Neural cell (in vitro differentiated cells): ENCODE measurements at regions not wholly inside any gene's neighbourhood (a gene's known extent, or its start where the extent isn't known, plus 50 kb on each side); places are given as distances from the start of the nearest gene placed in this dataset.

Source experiments
- H2AFZ ChIP-seq: fragments of 200-600, 300-800 bp; sonication (generic), shearing (Covaris generic); 2 replicates; pipeline ENCODE4 v1.6.0; 2014; ENCODE audit warnings: low read depth, mild to moderate bottlenecking, antibody characterized with exemption, low read length, moderate library complexity
- H3F3A ChIP-seq: fragments of 200-600 bp; shearing (Covaris generic); 2 replicates; pipeline ENCODE4 v1.6.1; 2016; ENCODE audit warnings: mild to moderate bottlenecking, moderate library complexity, mixed read lengths, antibody characterized with exemption, low read length; ENCODE audit not compliant: insufficient read depth, poor library complexity, severe bottlenecking
- H3K27ac ChIP-seq: fragments of 200-600, 300-800 bp; sonication (generic), shearing (Covaris generic); 2 replicates; pipeline ENCODE4 v1.5.1; 2014; ENCODE audit warnings: mild to moderate bottlenecking, low read length, moderate library complexity
- H3K27me3 ChIP-seq: fragments of 300-800, 200-600 bp; sonication (generic), shearing (Covaris generic); 2 replicates; pipeline ENCODE4 v1.6.0; 2014; ENCODE audit warnings: mild to moderate bottlenecking, low read depth, low read length, moderate library complexity; ENCODE audit not compliant: insufficient read depth
- H3K36me3 ChIP-seq: fragments of 300-800, 200-600 bp; sonication (generic), shearing (Covaris generic); 2 replicates; pipeline ENCODE4 v1.5.1; 2014; ENCODE audit warnings: mild to moderate bottlenecking, antibody characterized with exemption, low read length, moderate library complexity; ENCODE audit not compliant: insufficient read depth
- H3K4me2 ChIP-seq: fragments of 300-800, 200-600 bp; sonication (generic), shearing (Covaris generic); 2 replicates; pipeline ENCODE4 v1.6.0; 2014; ENCODE audit warnings: mild to moderate bottlenecking, low read length
- H3K4me3 ChIP-seq: fragments of 300-800, 200-600 bp; sonication (generic), shearing (Covaris generic); 2 replicates; pipeline ENCODE4 v1.5.1; 2014; ENCODE audit warnings: mild to moderate bottlenecking, low read length, moderate library complexity
- H3K79me2 ChIP-seq: fragments of 200-600 bp; shearing (Covaris generic); replicated peaks from 2 replicates; pipeline ENCODE4 v1.6.0; 2014; ENCODE audit warnings: mild to moderate bottlenecking, low read length, moderate library complexity; ENCODE audit not compliant: insufficient read depth
- H3K9ac ChIP-seq: fragments of 300-800, 200-600 bp; sonication (generic), shearing (Covaris generic); 2 replicates; pipeline ENCODE4 v1.6.1; 2016; ENCODE audit warnings: mild to moderate bottlenecking, low read length, mixed read lengths
- H3K9me2 ChIP-seq: fragments of 200-600 bp; shearing (Covaris generic); 2 replicates; pipeline ENCODE4 v1.6.1; 2016; ENCODE audit warnings: mild to moderate bottlenecking, low read length, mixed read lengths; ENCODE audit not compliant: insufficient read depth
- H3K9me3 ChIP-seq: fragments of 200-600, 300-800 bp; sonication (generic), shearing (Covaris generic); 2 replicates; pipeline ENCODE4 v1.6.1; 2016; ENCODE audit warnings: mild to moderate bottlenecking, mixed run types, low read length, moderate library complexity, mixed read lengths
- H4K20me1 ChIP-seq: fragments of 200-600 bp; shearing (Covaris generic); 2 replicates; pipeline ENCODE4 v1.6.1; 2016; ENCODE audit warnings: mild to moderate bottlenecking, mixed run types; ENCODE audit not compliant: insufficient read depth
- EP300 ChIP-seq: fragments of 450-650 bp; conservative IDR thresholded peaks from 2 replicates; pipeline ENCODE4 v1.6.1; 2014; ENCODE audit warnings: antibody characterized with exemption, mild to moderate bottlenecking, moderate library complexity; ENCODE audit not compliant: poor library complexity, severe bottlenecking
- EZH2 ChIP-seq: fragments of 200-600, 300-800 bp; shearing (Covaris generic), sonication (generic); IDR thresholded peaks from 2 replicates; pipeline ENCODE4 v1.6.1; 2014; ENCODE audit warnings: antibody characterized with exemption, low read length, borderline replicate concordance, mild to moderate bottlenecking; ENCODE audit not compliant: insufficient read depth, poor library complexity, severe bottlenecking
- MXI1 ChIP-seq: fragments of 450-650 bp; conservative IDR thresholded peaks from 2 replicates; pipeline ENCODE4 v1.6.1; 2014; ENCODE audit warnings: antibody characterized with exemption, mild to moderate bottlenecking; ENCODE audit not compliant: poor library complexity, severe bottlenecking
- POLR2AphosphoS5 ChIP-seq: IDR thresholded peaks from 2 replicates; pipeline ENCODE4 v1.6.1; 2012
- RAD21 ChIP-seq: fragments of 450-650 bp; conservative IDR thresholded peaks from 2 replicates; pipeline ENCODE4 v1.6.1; 2014; ENCODE audit warnings: antibody characterized with exemption, mild to moderate bottlenecking, moderate library complexity
- SMC3 ChIP-seq: fragments of 450-650 bp; conservative IDR thresholded peaks from 2 replicates; pipeline ENCODE4 v1.6.1; 2014; ENCODE audit warnings: antibody characterized with exemption, mild to moderate bottlenecking, moderate library complexity; ENCODE audit not compliant: poor library complexity
- TAF1 ChIP-seq: IDR thresholded peaks from 2 replicates; pipeline ENCODE4 v1.6.1; 2012; ENCODE audit warnings: low read depth
- TF ChIP-seq, protein P1 (sequence below): fragments of 450-650 bp; IDR thresholded peaks from 2 replicates; pipeline ENCODE4 v1.5.1; 2014; ENCODE audit warnings: antibody characterized with exemption, mild to moderate bottlenecking, moderate library complexity; ENCODE audit not compliant: poor library complexity, severe bottlenecking
- TF ChIP-seq, protein P2 (sequence below): IDR thresholded peaks from 2 replicates; pipeline ENCODE4 v1.6.1; 2012; ENCODE audit warnings: borderline replicate concordance

GRCh38 chr5:3794611-3795010 lies 199.0 kb downstream of the IRX1 start:
- H2AFZ ChIP-seq: no peak overlapping the region
- TF ChIP-seq, protein P1, sequence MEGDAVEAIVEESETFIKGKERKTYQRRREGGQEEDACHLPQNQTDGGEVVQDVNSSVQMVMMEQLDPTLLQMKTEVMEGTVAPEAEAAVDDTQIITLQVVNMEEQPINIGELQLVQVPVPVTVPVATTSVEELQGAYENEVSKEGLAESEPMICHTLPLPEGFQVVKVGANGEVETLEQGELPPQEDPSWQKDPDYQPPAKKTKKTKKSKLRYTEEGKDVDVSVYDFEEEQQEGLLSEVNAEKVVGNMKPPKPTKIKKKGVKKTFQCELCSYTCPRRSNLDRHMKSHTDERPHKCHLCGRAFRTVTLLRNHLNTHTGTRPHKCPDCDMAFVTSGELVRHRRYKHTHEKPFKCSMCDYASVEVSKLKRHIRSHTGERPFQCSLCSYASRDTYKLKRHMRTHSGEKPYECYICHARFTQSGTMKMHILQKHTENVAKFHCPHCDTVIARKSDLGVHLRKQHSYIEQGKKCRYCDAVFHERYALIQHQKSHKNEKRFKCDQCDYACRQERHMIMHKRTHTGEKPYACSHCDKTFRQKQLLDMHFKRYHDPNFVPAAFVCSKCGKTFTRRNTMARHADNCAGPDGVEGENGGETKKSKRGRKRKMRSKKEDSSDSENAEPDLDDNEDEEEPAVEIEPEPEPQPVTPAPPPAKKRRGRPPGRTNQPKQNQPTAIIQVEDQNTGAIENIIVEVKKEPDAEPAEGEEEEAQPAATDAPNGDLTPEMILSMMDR: no peak
- TF ChIP-seq EP300 (no peak), SMC3 (no peak)

DNA sequence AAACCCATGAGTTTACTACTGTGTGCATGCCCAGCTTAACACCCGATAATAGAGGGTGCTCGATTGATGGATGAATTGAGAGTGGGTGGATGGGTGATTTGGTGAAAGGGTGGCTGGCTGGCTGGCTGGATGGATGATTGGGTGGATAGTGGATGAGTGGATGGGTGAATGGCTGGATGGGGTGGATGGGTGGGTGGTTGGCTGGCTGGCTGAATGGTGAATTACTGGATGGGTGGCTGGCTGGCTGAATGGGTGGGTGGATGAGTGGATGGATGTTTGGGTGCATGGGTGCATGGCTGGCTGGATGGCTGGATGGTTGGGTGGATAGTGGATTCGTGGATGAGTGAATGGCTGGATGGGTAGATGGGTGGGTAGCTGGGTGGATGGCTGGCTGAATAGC lies 201.1 kb downstream of the IRX1 start:
- no peaks in the 10 kb centered on the region for H3K79me2 ChIP-seq
- H3K4me2 ChIP-seq: no peak overlapping the region
- H3K9me2 ChIP-seq: no peaks in the 10 kb centered on the region
- no peak overlapping the region for H2AFZ ChIP-seq
- H4K20me1 ChIP-seq: no peaks in the 10 kb centered on the region
- no peaks in the 10 kb centered on the region for H3K36me3 ChIP-seq
- no peaks in the 10 kb centered on the region for H3K27me3 ChIP-seq
- H3K9ac ChIP-seq: no peak overlapping the region
- TF ChIP-seq, protein P1: no peak
- TF ChIP-seq, protein P2, sequence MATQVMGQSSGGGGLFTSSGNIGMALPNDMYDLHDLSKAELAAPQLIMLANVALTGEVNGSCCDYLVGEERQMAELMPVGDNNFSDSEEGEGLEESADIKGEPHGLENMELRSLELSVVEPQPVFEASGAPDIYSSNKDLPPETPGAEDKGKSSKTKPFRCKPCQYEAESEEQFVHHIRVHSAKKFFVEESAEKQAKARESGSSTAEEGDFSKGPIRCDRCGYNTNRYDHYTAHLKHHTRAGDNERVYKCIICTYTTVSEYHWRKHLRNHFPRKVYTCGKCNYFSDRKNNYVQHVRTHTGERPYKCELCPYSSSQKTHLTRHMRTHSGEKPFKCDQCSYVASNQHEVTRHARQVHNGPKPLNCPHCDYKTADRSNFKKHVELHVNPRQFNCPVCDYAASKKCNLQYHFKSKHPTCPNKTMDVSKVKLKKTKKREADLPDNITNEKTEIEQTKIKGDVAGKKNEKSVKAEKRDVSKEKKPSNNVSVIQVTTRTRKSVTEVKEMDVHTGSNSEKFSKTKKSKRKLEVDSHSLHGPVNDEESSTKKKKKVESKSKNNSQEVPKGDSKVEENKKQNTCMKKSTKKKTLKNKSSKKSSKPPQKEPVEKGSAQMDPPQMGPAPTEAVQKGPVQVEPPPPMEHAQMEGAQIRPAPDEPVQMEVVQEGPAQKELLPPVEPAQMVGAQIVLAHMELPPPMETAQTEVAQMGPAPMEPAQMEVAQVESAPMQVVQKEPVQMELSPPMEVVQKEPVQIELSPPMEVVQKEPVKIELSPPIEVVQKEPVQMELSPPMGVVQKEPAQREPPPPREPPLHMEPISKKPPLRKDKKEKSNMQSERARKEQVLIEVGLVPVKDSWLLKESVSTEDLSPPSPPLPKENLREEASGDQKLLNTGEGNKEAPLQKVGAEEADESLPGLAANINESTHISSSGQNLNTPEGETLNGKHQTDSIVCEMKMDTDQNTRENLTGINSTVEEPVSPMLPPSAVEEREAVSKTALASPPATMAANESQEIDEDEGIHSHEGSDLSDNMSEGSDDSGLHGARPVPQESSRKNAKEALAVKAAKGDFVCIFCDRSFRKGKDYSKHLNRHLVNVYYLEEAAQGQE: no peak
- no peak for TF ChIP-seq EZH2
- TF ChIP-seq POLR2AphosphoS5: no peak
- TF ChIP-seq EP300: no peak
- TF ChIP-seq TAF1: no peak
- no peak for TF ChIP-seq SMC3
- no peak for TF ChIP-seq MXI1
- no peak for TF ChIP-seq RAD21
- H3K27ac ChIP-seq: no peak overlapping the region
- H3K9me3 ChIP-seq: no peaks in the 10 kb centered on the region
- H3K4me3 ChIP-seq: no peak overlapping the region
- no peaks in the 10 kb centered on the region for H3F3A ChIP-seq

More at GRCh38 chr5:3794611-3795010, 199.0 kb downstream of the IRX1 start:
- H3K36me3 ChIP-seq: no peaks in the 10 kb centered on the region
- no peak overlapping the region for H3K9ac ChIP-seq
- H3K9me3 ChIP-seq: no peaks in the 10 kb centered on the region
- no peaks in the 10 kb centered on the region for H3K9me2 ChIP-seq
- no peaks in the 10 kb centered on the region for H3F3A ChIP-seq
- no peak overlapping the region for H3K4me2 ChIP-seq
- no peaks in the 10 kb centered on the region for H3K27me3 ChIP-seq
- no peaks in the 10 kb centered on the region for H3K79me2 ChIP-seq
- H3K27ac ChIP-seq: no peak overlapping the region
- no peak overlapping the region for H3K4me3 ChIP-seq
- H4K20me1 ChIP-seq: no peaks in the 10 kb centered on the region
